Kidney (tissue), 13 donors: ENCODE measurements at regions not wholly inside any gene's neighbourhood (a gene's known extent, or its start where the extent isn't known, plus 50 kb on each side); places are given as distances from the start of the nearest gene placed in this dataset.

Experiments used
- DNase-seq, 5 donors: peaks; one replicate each; pipeline ENCODE4 v3.0.0-alpha.2; 2013 to 2020
- FAIRE-seq: peaks from 2 replicates; lab custom pipeline; 2012; peaks lifted over from hg19 to GRCh38; lab: Jason Lieb, UNC
- H3K27ac ChIP-seq, 2 donors: one replicate each; pipeline ENCODE4 v1.7.0; 2013; ENCODE audit warnings: low read depth in 2 of 2, low read length in 2 of 2, inconsistent platforms in 1 of 2
- H3K27me3 ChIP-seq: one replicate; pipeline ENCODE4 v1.7.1; 2013; ENCODE audit warnings: low read length, inconsistent platforms; ENCODE audit not compliant: control insufficient read depth, insufficient read depth
- H3K36me3 ChIP-seq, 3 donors: one replicate each; pipeline versions ENCODE4 v1.7.0 to v1.7.1; 2013; ENCODE audit warnings: low read length in 3 of 3, control low read depth in 1 of 3, inconsistent platforms in 1 of 3; ENCODE audit not compliant: insufficient read depth in 3 of 3, control insufficient read depth in 2 of 3
- H3K4me1 ChIP-seq, 3 donors: one replicate each; pipeline versions ENCODE4 v1.7.0 to v1.7.1; 2013; ENCODE audit warnings: low read length in 3 of 3, inconsistent platforms in 1 of 3, low read depth in 1 of 3; ENCODE audit not compliant: control insufficient read depth in 2 of 3, insufficient read depth in 2 of 3
- H3K4me3 ChIP-seq, 3 donors: one replicate each; pipeline versions ENCODE4 v1.7.0 to v1.8.1; 2013; ENCODE audit warnings: low read length in 3 of 3, control low read depth in 1 of 3, inconsistent platforms in 1 of 3
- H3K9ac ChIP-seq, 3 donors: one replicate each; pipeline versions ENCODE4 v1.7.0 to v1.7.1; 2013; ENCODE audit warnings: low read length in 3 of 3, control low read depth in 1 of 3, inconsistent platforms in 1 of 3
- H3K9me3 ChIP-seq, 3 donors: one replicate each; pipeline versions ENCODE4 v1.7.0 to v1.7.1; 2013; ENCODE audit warnings: low read length in 3 of 3, control low read depth in 1 of 3, inconsistent platforms in 1 of 3; ENCODE audit not compliant: control insufficient read depth in 2 of 3, insufficient read depth in 1 of 3
- intact Hi-C: fragments of 100-400 bp; cut with DNase I; formaldehyde crosslinking; loops from one replicate; pipeline ENCODE4 v1.11.1; 2022
- TF ChIP-seq, protein P1 (sequence below): IDR thresholded peaks from 3 replicates; pipeline ENCODE4 v1.5.1; 2012; ENCODE audit warnings: mild to moderate bottlenecking, moderate library complexity, borderline replicate concordance; ENCODE audit not compliant: insufficient read depth; ENCODE audit errors: extremely low read depth
- donor health status: control.
- donor health status: control.
- donor health status: control.
- donor health status: control.
- donor health status: control.
- donor health status: DM: yes; HTN: yes; CAD: no.
- donor health status: Normal renal cell carcinoma (clear cell type).

DNA sequence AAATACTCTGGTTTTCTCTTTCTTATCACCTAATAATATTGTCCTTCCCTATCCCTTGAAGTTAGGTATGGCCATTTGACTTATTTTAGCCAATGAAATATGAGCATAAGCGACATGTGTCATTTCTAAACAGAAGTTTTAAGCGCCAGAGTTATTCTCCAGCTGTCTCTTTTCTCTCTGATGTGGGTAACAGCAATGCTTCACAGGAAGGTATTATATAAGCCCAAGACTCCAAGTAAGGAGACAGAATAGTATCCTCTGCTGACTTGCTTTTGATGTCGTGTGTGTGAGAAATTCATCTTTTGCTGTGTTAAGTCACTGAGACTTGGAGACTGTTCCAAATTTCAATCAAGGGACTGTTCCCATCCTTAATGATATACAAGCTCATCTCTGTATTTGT lies 224.6 kb upstream of the NECTIN3 start:
- H3K9ac ChIP-seq, result no peak overlapping the region
- H3K9me3 ChIP-seq, result no peaks in the 10 kb centered on the region
- no peaks in the 10 kb centered on the region for H3K27me3 ChIP-seq
- no peaks in the 10 kb centered on the region for H3K4me1 ChIP-seq
- DNase-seq (no peak), FAIRE-seq (no peak)
- TF ChIP-seq, protein P1, sequence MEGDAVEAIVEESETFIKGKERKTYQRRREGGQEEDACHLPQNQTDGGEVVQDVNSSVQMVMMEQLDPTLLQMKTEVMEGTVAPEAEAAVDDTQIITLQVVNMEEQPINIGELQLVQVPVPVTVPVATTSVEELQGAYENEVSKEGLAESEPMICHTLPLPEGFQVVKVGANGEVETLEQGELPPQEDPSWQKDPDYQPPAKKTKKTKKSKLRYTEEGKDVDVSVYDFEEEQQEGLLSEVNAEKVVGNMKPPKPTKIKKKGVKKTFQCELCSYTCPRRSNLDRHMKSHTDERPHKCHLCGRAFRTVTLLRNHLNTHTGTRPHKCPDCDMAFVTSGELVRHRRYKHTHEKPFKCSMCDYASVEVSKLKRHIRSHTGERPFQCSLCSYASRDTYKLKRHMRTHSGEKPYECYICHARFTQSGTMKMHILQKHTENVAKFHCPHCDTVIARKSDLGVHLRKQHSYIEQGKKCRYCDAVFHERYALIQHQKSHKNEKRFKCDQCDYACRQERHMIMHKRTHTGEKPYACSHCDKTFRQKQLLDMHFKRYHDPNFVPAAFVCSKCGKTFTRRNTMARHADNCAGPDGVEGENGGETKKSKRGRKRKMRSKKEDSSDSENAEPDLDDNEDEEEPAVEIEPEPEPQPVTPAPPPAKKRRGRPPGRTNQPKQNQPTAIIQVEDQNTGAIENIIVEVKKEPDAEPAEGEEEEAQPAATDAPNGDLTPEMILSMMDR, result no peak
- no peak overlapping the region for H3K4me3 ChIP-seq
- intact Hi-C loops, result no loop called here
- no peaks in the 10 kb centered on the region for H3K36me3 ChIP-seq
- no peak overlapping the region for H3K27ac ChIP-seq

DNA sequence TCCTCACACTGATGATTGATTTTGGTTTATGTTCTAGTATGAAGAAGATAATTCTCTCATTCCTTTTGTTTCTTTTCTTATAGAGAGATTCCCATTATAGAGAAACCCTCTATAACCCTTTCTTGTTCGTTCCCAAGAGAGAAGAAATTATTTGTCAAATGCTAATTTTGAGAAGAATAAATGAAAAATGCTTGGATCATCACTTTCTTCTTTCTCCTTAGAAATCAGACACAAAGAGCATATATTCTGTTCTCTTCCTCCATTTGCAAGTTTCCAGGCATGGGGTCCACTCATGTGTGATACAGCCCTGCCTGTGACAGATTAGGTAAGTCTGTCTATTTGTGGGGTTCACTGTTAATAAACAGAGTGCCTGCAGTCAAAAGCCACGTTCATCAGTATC lies 222.6 kb upstream of the NECTIN3 start:
- intact Hi-C loops, result no loop called here

DNA sequence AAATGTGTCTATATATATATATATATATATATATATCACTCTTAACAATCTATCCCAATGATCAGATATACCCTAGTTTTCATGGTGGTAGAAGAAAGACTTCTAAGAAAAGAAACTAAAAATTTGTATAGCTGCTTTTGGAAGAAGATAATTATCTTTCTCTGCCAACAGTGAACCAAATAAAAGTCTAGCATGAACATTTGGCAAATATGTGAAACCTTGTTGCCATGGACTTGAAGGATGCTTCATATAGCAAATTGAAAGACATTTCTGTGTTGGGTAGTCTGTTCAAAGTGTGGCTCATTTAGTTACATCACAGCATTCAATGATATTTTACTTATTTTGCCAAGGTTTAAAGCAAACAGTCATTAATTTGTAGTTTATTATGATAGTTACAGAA lies 219.9 kb upstream of the NECTIN3 start:
- H3K9ac ChIP-seq, result no peak overlapping the region
- H3K4me3 ChIP-seq, result no peak overlapping the region
- no peaks in the 10 kb centered on the region for H3K9me3 ChIP-seq
- DNase-seq (no peak), FAIRE-seq (no peak)
- intact Hi-C loops, result no loop called here
- TF ChIP-seq, protein P1, result no peak
- no peak overlapping the region for H3K27ac ChIP-seq
- no peaks in the 10 kb centered on the region for H3K36me3 ChIP-seq
- no peaks in the 10 kb centered on the region for H3K27me3 ChIP-seq
- no peaks in the 10 kb centered on the region for H3K4me1 ChIP-seq

More for the DNA sequence above, 222.6 kb upstream of the NECTIN3 start:
- no peaks in the 10 kb centered on the region for H3K9me3 ChIP-seq
- H3K4me3 ChIP-seq, result no peak overlapping the region
- H3K27ac ChIP-seq, result no peak overlapping the region
- DNase-seq (no peak), FAIRE-seq (no peak)
- H3K36me3 ChIP-seq, result no peaks in the 10 kb centered on the region
- no peaks in the 10 kb centered on the region for H3K27me3 ChIP-seq
- TF ChIP-seq, protein P1, result no peak
- H3K4me1 ChIP-seq, result no peaks in the 10 kb centered on the region
- no peak overlapping the region for H3K9ac ChIP-seq

DNA sequence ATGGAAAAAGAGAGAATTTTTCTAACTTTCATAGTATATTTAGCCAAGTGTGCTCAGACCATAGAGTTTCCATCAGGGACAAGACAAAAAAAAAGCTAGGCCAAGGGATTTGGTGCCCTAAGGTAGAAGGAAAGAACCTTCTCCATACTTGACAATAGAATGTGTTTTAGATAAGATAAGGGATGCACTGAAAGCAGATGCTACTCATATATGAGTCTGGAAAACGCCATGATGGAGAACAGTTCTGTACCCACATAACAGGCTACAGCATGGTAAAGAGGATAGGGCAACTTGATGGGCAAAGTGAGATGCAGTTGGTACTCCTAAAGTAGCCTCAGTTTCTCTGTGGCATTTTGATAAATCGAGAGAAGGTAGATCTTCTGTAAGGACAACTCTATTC lies 216.4 kb upstream of the NECTIN3 start:
- TF ChIP-seq, protein P1, result no peak
- DNase-seq (no peak), FAIRE-seq (no peak)
- intact Hi-C loops, result no loop called here
- Histone ChIP-seq H3K27ac (no peak overlapping the region), H3K9me3 (no peaks in the 10 kb centered on the region), H3K27me3 (no peaks in the 10 kb centered on the region), H3K4me1 (no peaks in the 10 kb centered on the region), H3K9ac (no peak overlapping the region), H3K36me3 (no peaks in the 10 kb centered on the region), H3K4me3 (no peak overlapping the region)
